HS-27A (cell line): ENCODE measurements at regions not wholly inside any gene's neighbourhood (a gene's known extent, or its start where the extent isn't known, plus 50 kb on each side); places are given as distances from the start of the nearest gene placed in this dataset.
"Not testable (repeated sequence)": the region's sequence is repeated elsewhere in the genome, so short reads cannot be mapped to it uniquely, and the experiment has no call there.

Source experiments
- DNase-seq: peaks from one replicate; pipeline ENCODE4 v3.0.0-alpha.2; 2012; ENCODE audit warnings: low read depth, missing footprints

- DNase-seq = no peak
Observed at GRCh38 chr2:192437653-192438052, 242.9 kb upstream of the TMEFF2 start.

GRCh38 chr2:192424243-192424642, 229.5 kb upstream of the TMEFF2 start:
- no peak for DNase-seq

- DNase-seq = no peak
Observed at GRCh38 chr2:192419786-192420185, 225.1 kb upstream of the TMEFF2 start.

- no peak for DNase-seq
Observed at GRCh38 chr2:192416060-192416459, 221.3 kb upstream of the TMEFF2 start.

GRCh38 chr2:192414794-192415193, 220.1 kb upstream of the TMEFF2 start:
- DNase-seq = no peak

GRCh38 chr2:192413812-192414681, 219.3 kb upstream of the TMEFF2 start:
- no peak for DNase-seq

- DNase-seq = not testable (repeated sequence)
Observed at GRCh38 chr2:192412866-192413265, 218.1 kb upstream of the TMEFF2 start.

- no peak for DNase-seq
Observed at GRCh38 chr2:192412394-192412793, 217.7 kb upstream of the TMEFF2 start.

- no peak for DNase-seq
Observed at GRCh38 chr2:192411755-192412154, 217.0 kb upstream of the TMEFF2 start.

GRCh38 chr2:192410319-192410718, 215.6 kb upstream of the TMEFF2 start:
- no peak for DNase-seq

GRCh38 chr2:192407692-192408091, 213.0 kb upstream of the TMEFF2 start:
- DNase-seq = no peak

GRCh38 chr2:192398236-192398635, 203.5 kb upstream of the TMEFF2 start:
- DNase-seq = no peak

GRCh38 chr2:192394605-192395004, 199.9 kb upstream of the TMEFF2 start:
- no peak for DNase-seq

- no peak for DNase-seq
Observed at GRCh38 chr2:192391041-192391440, 196.3 kb upstream of the TMEFF2 start.

GRCh38 chr2:192390401-192390800, 195.7 kb upstream of the TMEFF2 start:
- no peak for DNase-seq

- not testable (repeated sequence) for DNase-seq
Observed at GRCh38 chr2:192384191-192384590, 189.5 kb upstream of the TMEFF2 start.

GRCh38 chr2:192381082-192381481, 186.3 kb upstream of the TMEFF2 start:
- no peak for DNase-seq

- no peak for DNase-seq
Observed at GRCh38 chr2:192379736-192380135, 185.0 kb upstream of the TMEFF2 start.

- DNase-seq = no peak
Observed at GRCh38 chr2:192377173-192377572, 182.4 kb upstream of the TMEFF2 start.

- no peak for DNase-seq
Observed at GRCh38 chr2:192373754-192374153, 179.0 kb upstream of the TMEFF2 start.

GRCh38 chr2:192373221-192373620, 178.5 kb upstream of the TMEFF2 start:
- DNase-seq = no peak

GRCh38 chr2:192369969-192370368, 175.2 kb upstream of the TMEFF2 start:
- no peak for DNase-seq

- no peak for DNase-seq
Observed at GRCh38 chr2:192357217-192357616, 162.5 kb upstream of the TMEFF2 start.
